ENCODE measurements at regions not wholly inside any gene's neighbourhood (a gene's known extent, or its start where the extent isn't known, plus 50 kb on each side); places are given as distances from the start of the nearest gene placed in this dataset.

DNA sequence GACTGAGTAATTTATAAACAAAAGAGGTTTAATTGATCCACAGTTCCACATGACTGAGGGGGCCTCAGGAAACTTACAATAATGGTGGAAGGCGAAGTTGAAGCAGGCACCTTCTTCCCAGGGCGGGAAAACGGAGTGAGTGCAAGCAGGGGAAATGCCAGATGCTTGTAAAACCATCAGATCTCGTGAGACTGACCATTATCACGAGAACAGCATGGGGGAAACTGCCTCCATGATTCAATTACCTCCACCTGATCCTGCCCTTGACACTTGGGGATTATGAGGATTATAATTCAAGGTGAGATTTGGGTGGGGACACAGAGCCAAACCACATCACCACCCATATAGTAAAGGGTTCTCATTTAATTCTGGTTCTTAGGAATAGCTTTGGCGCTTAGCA, 219.5 kb upstream of the ATP5MC3 start:
- no peak for DNase-seq
- TF ChIP-seq GATA1 (IDR thresholded peaks at IDR 0.05; ENCODE audit: low read depth, low read length): no peak
- no peak for TF ChIP-seq POLR2A (IDR thresholded peaks at IDR 0.05; ENCODE audit: low read length)

DNA sequence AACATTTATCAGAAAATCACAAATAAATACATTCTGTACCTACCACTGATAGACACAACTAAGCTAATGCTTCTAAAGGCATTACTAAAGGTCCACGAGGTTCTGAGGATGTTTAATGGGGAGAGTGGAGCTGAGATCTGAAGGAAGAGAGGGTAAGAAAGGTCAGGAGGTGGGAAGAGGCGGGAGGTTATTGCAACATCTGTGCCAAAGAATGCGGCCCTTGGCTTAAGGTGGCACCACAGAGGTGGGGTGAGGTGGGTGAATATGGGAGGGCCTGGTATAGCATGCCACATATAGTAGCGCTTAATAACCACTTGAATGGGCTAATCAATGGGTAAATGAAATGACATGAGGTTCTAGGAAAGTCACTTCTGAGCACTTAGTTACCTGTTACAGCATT, 217.8 kb upstream of the ATP5MC3 start:
- no peak for DNase-seq
- no peak for TF ChIP-seq GATA1 (IDR thresholded peaks at IDR 0.05; ENCODE audit: low read depth, low read length)
- TF ChIP-seq POLR2A (IDR thresholded peaks at IDR 0.05; ENCODE audit: low read length): no peak

DNA sequence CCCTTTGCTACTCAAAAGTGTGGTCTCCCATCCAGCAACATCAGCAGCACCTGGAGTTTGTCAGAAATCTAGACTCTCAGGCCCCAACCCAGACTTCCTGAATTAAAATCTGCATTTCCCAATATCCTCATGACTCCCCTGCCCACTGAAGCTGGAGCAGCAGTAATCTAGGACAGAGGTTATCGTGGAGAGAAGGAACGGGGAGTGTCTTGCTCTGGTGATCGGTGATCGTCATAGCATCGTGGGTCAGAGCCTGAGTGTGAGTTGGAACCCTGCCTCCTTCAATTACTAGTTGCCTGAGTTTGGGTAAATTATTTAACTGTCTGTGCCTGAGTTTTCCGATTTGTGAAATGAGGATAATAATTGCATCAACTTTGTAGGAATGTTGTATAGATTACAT, 217.3 kb upstream of the ATP5MC3 start:
- DNase-seq: no peak
- no peak for TF ChIP-seq POLR2A (IDR thresholded peaks at IDR 0.05; ENCODE audit: low read length)
- no peak for TF ChIP-seq GATA1 (IDR thresholded peaks at IDR 0.05; ENCODE audit: low read depth, low read length)

DNA sequence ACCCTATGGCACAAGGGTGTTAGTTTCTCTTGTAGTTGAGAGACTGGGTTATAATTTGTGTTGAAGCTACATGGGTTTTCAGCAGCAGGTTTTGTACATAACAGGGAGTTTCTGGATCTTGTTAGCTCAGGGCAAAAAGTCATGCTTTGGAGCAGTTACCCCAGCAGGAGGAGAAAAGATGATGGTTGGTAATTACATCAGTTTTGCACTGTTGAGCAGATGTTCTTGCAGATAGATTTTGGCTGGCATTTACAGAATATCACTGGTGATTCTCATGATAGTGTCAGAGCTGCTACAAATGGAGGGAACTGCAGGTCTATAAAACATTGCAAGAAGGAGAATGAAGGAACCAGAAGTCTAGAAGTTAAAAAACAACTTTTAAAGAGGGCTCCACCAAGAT, 215.2 kb upstream of the ATP5MC3 start:
- no peak for DNase-seq
- TF ChIP-seq GATA1 (IDR thresholded peaks at IDR 0.05; ENCODE audit: low read depth, low read length) (no peak), POLR2A (IDR thresholded peaks at IDR 0.05; ENCODE audit: low read length) (no peak)

DNA sequence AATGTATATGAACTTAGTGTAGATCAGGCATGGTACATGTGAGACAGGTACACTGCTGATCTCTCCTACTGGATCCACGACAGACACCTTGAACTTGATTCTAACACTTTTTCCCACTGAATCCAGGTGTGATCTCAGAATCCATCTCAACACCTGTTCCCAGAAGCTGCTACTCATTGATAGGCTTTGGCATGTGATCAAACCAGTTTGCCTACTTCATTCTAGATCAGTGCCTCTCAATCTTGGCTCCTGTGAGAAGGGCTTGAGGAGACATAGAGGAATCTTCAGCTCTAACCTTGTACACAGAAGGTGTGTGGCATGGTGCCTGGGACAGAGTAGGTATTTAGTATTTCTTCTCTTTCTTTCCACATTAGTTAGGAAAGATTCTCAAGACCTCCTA, 212.3 kb upstream of the ATP5MC3 start:
- TF ChIP-seq POLR2A (IDR thresholded peaks at IDR 0.05; ENCODE audit: low read length) (no peak), GATA1 (IDR thresholded peaks at IDR 0.05; ENCODE audit: low read depth, low read length) (no peak)
- no peak for DNase-seq

DNA sequence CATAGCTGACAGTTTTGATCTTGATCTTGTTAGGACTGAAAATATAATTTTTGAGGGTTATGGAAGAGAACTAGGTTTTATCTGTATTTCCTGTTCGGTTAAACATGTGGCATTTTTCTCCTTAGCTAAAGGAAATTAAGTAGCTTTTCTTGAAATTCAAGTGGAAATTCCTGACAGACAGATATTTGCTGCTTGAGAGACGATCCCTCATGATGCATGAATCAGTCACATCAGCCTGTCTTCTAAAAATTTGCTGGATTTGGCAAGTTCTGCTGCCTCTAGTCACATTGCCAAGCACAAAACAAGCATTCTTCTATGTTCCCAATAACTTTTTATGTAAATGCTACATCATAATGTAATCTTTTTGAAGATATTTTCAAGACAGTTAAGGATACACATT, 201.8 kb upstream of the ATP5MC3 start:
- TF ChIP-seq GATA1 (IDR thresholded peaks at IDR 0.05; ENCODE audit: low read depth, low read length) (no peak), POLR2A (IDR thresholded peaks at IDR 0.05; ENCODE audit: low read length) (no peak)

DNA sequence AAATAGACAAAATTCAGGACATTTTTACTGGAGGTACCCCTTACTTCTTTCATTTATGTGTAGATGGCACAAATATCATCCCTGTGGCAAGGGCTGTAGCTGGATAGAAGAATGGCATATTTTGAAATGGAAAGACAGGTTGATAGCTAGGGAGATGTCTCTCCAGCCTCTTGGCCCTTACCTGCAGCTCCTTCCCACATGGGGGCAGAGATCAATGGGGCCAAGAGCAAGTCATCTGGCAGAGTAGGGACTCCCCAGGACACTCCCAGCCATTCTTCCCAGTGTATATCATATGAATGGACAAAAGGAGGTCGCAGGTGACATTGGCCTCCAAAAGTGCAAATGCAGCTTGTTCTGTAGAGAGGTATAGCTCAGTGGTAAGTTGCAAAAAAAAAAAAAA, 192.2 kb upstream of the ATP5MC3 start:
- DNase-seq: no peak
- TF ChIP-seq POLR2A (IDR thresholded peaks at IDR 0.05; ENCODE audit: low read length): no peak
- no peak for TF ChIP-seq GATA1 (IDR thresholded peaks at IDR 0.05; ENCODE audit: low read depth, low read length)

More for the DNA sequence above, 201.8 kb upstream of the ATP5MC3 start:
- no peak for DNase-seq

DNA sequence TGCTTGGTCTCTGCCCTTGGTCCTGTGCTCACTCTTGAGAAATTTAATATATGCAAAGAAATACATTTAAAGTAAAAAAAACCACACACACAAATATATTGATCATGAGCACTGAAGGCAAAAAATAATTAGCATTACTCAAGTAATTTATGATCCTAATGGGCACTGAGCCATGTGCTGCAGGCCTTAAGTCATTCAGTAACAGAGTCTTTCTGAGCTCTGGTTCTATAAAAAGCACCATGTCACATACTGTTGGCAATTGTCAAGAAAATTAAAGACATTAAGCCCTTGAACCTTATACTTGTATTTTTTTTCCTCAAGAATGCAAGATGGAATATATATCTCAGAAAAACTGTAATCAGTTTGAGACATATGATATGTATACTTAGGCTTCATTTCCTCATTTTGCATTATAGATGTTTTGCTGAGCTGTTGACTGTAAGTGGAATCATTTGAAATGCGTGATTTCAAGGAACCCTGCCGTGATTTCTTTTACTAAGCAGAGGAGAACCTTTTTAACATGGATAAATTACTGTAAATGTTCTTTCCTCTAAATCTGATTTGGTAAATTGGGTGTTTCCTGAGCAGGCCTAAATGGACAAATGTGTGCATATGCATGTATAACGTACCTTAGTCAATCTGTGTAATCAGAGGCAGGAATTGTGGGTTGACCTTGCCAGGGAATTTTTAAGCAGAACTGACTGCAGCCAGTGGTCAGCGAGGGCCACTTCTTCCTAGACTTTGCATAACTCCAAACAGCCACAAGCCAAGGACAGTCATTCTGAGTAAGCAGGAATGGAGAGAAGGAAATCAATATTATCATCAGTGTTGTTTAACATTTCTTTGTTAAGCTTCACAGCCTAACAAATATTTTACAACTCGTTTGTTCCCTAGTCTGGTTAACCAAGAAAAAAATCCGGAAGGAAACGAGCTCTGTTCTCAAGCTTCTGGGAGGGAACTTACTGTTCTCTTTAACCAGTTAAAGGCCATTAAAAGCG, 191.5 kb upstream of the ATP5MC3 start:
- no peak for DNase-seq
- TF ChIP-seq POLR2A (IDR thresholded peaks at IDR 0.05; ENCODE audit: low read length) (no peak), GATA1 (IDR thresholded peaks at IDR 0.05; ENCODE audit: low read depth, low read length) (no peak)

DNA sequence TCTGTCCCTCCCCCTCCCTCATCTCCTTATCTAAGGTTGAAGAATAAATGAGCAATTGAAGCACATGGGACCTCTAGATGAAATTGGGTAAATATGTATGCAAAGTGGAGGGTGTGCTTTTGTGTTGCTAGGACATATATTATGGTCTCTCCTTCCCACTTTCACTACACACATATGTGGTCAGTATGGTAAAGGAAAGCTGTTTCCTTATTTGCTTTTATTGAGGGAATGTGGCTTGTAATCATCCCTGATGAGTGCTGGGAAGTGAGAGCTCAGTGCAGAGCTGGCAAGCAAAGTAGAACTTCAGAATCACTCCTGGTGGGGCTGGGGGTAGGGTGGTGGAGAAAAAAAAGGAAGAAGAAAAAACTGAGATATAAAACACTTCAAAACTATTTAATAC, 189.9 kb upstream of the ATP5MC3 start:
- TF ChIP-seq GATA1 (IDR thresholded peaks at IDR 0.05; ENCODE audit: low read depth, low read length) (no peak), POLR2A (IDR thresholded peaks at IDR 0.05; ENCODE audit: low read length) (no peak)
- no peak for DNase-seq

DNA sequence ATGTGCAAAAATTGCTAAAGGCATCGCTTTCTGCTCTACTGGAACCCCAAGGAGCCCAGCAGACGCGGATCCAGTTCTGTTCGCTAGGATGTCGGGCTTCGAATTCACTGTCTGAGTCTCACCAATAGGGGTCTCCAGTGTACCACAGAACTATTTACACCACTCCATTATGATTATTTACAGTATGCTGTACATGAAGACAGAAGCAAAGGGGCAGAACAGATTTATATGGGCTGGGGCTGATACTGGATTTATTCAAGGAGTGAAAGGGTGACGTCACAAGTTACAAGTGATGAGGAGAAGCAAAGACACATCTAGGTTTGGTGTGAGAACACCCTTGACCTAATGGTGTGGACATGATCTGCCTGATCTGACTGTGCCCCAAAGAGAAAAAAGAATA, 185.3 kb upstream of the ATP5MC3 start:
- DNase-seq: peak; percentile 33 to 54
- TF ChIP-seq POLR2A (IDR thresholded peaks at IDR 0.05; ENCODE audit: low read length) (no peak), GATA1 (IDR thresholded peaks at IDR 0.05; ENCODE audit: low read depth, low read length) (no peak)

DNA sequence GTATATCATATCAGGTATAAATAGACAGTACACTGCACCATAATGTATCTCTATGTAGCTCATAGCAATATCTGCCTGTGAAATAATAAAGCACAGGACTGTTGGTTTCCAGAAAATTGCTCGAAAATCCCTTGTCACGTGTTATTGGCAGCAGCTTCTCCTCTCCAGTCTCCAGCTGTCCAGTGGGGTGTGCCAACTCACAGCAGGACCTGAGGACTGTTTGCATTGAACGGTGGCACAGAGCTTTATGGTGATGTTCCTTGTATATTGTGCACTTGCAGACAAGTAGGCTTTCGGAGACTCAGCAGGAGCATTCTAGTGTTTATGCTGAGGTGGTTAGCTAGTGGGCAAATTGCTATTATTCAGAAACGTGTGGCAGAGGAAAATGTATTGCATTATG, 182.2 kb upstream of the ATP5MC3 start:
- no peak for DNase-seq
- TF ChIP-seq GATA1 (IDR thresholded peaks at IDR 0.05; ENCODE audit: low read depth, low read length) (no peak), POLR2A (IDR thresholded peaks at IDR 0.05; ENCODE audit: low read length) (no peak)

DNA sequence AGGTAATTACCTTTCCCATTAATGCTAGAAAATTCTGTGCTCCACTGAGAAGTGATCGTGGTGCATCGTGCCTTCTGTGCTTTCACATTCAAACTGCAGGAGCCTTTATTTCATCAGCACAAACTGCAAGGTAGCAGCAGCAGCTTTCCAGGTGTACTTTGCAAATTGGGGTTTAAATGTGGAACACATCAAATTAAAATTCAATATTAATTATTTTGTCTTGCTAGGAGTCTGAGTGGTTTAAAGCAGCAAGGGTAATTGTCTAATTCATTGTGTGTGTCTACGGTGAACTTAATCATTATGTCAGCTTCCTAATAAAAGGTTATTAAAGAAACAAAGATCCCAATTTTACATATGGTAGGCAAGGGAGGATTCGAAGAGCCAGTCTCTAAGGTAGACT, 180.8 kb upstream of the ATP5MC3 start:
- no peak for DNase-seq
- TF ChIP-seq POLR2A (IDR thresholded peaks at IDR 0.05; ENCODE audit: low read length): no peak
- no peak for TF ChIP-seq GATA1 (IDR thresholded peaks at IDR 0.05; ENCODE audit: low read depth, low read length)

DNA sequence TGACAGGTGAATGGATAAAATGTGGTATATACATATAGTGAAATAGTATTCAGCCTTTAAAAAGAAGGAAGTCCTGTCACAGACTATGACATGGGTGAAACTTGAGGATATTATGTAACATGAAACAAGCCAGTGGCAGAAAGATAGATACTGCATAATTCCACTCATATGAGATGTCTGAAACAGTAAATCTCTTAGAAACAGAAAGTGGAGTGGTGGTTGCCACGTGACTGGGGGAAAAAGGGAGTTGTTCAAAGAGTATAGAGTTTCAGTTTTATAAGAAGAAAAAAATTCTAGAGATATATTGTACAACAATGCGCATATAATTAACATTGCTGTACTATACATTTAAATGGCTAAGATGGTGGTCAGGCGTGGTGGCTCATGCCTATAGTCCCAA, 178.2 kb upstream of the ATP5MC3 start:
- TF ChIP-seq GATA1 (IDR thresholded peaks at IDR 0.05; ENCODE audit: low read depth, low read length) (no peak), POLR2A (IDR thresholded peaks at IDR 0.05; ENCODE audit: low read length) (no peak)
- no peak for DNase-seq

DNA sequence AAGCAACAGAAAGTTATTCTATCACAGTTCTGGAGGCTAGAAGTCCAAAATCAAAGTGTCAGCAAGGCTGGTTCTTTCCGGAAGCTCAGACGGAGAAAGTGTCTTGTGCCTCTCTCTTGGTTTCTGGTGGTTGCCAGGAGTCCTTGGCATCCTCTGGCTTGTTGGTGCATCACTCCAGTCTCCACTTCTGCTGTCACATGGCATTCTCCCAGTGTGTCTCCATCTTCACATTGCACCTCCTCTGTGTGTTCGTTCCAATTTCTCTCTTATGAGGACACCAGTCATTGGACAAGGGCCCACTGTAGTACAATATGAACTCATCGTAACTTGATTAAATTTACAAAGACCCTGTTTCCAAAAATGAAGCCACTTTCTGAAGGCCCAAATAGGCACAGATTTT, 175.4 kb upstream of the ATP5MC3 start:
- no peak for TF ChIP-seq POLR2A (IDR thresholded peaks at IDR 0.05; ENCODE audit: low read length)
- no peak for TF ChIP-seq GATA1 (IDR thresholded peaks at IDR 0.05; ENCODE audit: low read depth, low read length)
- no peak for DNase-seq

DNA sequence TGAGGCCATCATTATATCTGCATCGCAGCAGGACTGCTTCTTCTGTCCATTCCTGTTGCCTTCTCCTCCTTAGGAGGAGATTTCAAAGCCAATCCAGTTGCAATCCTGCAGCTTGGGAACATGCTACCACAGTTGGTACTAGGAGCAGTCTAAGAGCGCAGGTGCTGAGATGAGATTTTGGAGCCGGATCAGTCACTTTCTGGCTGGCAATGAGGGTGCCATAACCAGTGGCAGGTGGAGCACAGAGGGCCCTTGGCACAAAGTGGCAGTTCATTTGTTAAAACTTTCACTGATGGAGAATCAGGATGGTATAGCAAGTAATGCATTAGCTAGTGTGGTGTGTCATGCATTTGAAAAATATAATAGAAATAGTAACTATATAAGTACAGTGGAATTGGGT, 173.7 kb upstream of the ATP5MC3 start:
- no peak for DNase-seq
- TF ChIP-seq GATA1 (IDR thresholded peaks at IDR 0.05; ENCODE audit: low read depth, low read length) (no peak), POLR2A (IDR thresholded peaks at IDR 0.05; ENCODE audit: low read length) (no peak)
